ENCODE measurements at regions not wholly inside any gene's neighbourhood (a gene's known extent, or its start where the extent isn't known, plus 50 kb on each side); places are given as distances from the start of the nearest gene placed in this dataset.

- Histone ChIP-seq H3K36me3 (no peaks in the 10 kb centered on the region), H3K4me1 (no peaks in the 10 kb centered on the region), H3K4me3 (no peak overlapping the region), H3K27me3 (peaks cover 0 to 43% (median 0%) of the 10 kb centered on the region in 4 donors), H3K27ac (no peak overlapping the region), H3K9me3 (no peaks in the 10 kb centered on the region)
- DNase-seq: no peak
- TF ChIP-seq, protein P1, sequence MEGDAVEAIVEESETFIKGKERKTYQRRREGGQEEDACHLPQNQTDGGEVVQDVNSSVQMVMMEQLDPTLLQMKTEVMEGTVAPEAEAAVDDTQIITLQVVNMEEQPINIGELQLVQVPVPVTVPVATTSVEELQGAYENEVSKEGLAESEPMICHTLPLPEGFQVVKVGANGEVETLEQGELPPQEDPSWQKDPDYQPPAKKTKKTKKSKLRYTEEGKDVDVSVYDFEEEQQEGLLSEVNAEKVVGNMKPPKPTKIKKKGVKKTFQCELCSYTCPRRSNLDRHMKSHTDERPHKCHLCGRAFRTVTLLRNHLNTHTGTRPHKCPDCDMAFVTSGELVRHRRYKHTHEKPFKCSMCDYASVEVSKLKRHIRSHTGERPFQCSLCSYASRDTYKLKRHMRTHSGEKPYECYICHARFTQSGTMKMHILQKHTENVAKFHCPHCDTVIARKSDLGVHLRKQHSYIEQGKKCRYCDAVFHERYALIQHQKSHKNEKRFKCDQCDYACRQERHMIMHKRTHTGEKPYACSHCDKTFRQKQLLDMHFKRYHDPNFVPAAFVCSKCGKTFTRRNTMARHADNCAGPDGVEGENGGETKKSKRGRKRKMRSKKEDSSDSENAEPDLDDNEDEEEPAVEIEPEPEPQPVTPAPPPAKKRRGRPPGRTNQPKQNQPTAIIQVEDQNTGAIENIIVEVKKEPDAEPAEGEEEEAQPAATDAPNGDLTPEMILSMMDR (IDR thresholded peaks at IDR 0.05): no peak
- no peak for TF ChIP-seq POLR2A (IDR thresholded peaks at IDR 0.05)
- intact Hi-C loops (cut with DNase I): no loop called here
- WGBS, 2 donors: 81 to 83% methylated on average over 19 to 21 of the region's 21 CpGs
These were observed 801.1 kb downstream of the TBC1D22A start for GRCh38 chr22:47563406-47564157.

- H3K9me3 ChIP-seq: no peaks in the 10 kb centered on the region
- 62 to 65% methylated on average over 3 to 5 of the region's 5 CpGs for WGBS, 2 donors
- H3K27ac ChIP-seq: no peak overlapping the region
- no peak for DNase-seq
- intact Hi-C loops (cut with DNase I): no loop called here
- TF ChIP-seq POLR2A (IDR thresholded peaks at IDR 0.05): no peak
- TF ChIP-seq, protein P1 (IDR thresholded peaks at IDR 0.05): no peak
- peaks cover 0 to 45% (median 0%) of the 10 kb centered on the region in 4 donors for H3K27me3 ChIP-seq
- no peaks in the 10 kb centered on the region for H3K36me3 ChIP-seq
- H3K4me3 ChIP-seq: no peak overlapping the region
- H3K4me1 ChIP-seq: no peaks in the 10 kb centered on the region
These were observed 799.3 kb downstream of the TBC1D22A start for GRCh38 chr22:47561766-47562165.

DNA sequence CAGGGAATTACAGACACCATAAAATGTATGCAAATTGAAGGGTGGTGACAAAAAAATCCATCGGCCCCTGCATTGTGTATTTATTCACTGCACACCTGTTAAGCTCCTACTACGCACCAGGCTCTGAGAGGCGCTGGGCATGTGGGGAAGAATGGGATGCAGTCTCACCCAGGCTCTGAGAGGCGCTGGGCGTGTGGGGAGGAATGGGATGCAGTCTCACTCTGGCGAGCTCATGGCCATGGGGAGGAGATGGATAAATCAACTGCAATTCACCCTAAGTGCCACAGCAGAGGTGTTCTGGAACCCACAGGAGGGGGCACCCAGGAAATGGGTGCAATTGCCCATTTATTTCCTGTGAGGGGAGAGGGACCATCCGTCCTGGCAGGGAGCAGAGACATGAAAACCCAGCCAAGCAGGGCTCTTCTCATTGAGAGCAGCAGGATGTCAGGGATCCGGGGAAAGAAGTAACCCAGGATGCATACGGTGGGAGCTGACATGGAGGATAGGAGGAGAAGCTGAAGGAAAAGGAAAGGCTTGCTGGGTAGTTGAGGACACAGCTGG lies 798.7 kb downstream of the TBC1D22A start:
- WGBS, 2 donors: 77 to 78% methylated on average over 8 to 9 of the region's 9 CpGs
- H3K36me3 ChIP-seq: no peaks in the 10 kb centered on the region
- DNase-seq: no peak
- intact Hi-C loops (cut with DNase I): no loop called here
- H3K27ac ChIP-seq: no peak overlapping the region
- H3K9me3 ChIP-seq: no peaks in the 10 kb centered on the region
- no peak overlapping the region for H3K4me3 ChIP-seq
- H3K4me1 ChIP-seq: no peaks in the 10 kb centered on the region
- peaks cover 0 to 41% (median 0%) of the 10 kb centered on the region in 4 donors for H3K27me3 ChIP-seq
- TF ChIP-seq, protein P1 (IDR thresholded peaks at IDR 0.05): no peak
- TF ChIP-seq POLR2A (IDR thresholded peaks at IDR 0.05): no peak

- Histone ChIP-seq H3K27me3 (peaks cover 0 to 33% (median 0%) of the 10 kb centered on the region in 4 donors), H3K4me3 (no peak overlapping the region), H3K36me3 (no peaks in the 10 kb centered on the region), H3K9me3 (no peaks in the 10 kb centered on the region), H3K27ac (no peak overlapping the region), H3K4me1 (no peaks in the 10 kb centered on the region)
- intact Hi-C loops (cut with DNase I): no loop called here
- TF ChIP-seq, protein P1 (IDR thresholded peaks at IDR 0.05): no peak
- no peak for TF ChIP-seq POLR2A (IDR thresholded peaks at IDR 0.05)
- 68 to 71% methylated on average over 7 to 10 of the region's 16 CpGs for WGBS, 2 donors
- no peak for DNase-seq
These were observed 796.6 kb downstream of the TBC1D22A start for GRCh38 chr22:47558828-47559700.

DNA sequence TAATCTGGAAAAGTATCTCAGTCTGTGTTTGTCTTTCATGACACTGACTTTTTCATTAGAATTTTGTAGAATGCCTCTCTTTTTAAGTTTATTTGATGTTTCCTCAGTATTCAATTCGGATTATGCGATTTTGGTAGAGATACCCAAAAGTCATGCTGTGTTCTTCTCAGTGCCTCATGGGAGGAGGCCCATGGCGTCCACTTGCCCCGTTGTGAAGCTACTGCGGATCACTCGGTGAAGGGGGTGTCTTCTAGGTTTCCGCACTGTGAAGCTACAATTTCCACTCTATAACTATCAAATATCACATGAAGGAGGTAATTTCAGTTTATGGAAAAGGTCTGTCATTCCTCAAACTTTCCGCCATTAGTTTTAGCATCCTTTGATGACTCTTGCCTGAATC lies 794.0 kb downstream of the TBC1D22A start:
- intact Hi-C loops (cut with DNase I): no loop called here
- Histone ChIP-seq H3K4me1 (no peaks in the 10 kb centered on the region), H3K36me3 (no peaks in the 10 kb centered on the region), H3K27ac (no peak overlapping the region), H3K27me3 (peaks cover 0 to 35% (median 0%) of the 10 kb centered on the region in 4 donors), H3K9me3 (no peaks in the 10 kb centered on the region), H3K4me3 (no peak overlapping the region)
- no peak for TF ChIP-seq POLR2A (IDR thresholded peaks at IDR 0.05)
- 94 to 96% methylated on average over 8 of the region's 8 CpGs for WGBS, 2 donors
- DNase-seq: no peak

Measured in esophagus squamous epithelium (tissue), 5 donors.